ENCODE measurements at regions not wholly inside any gene's neighbourhood (a gene's known extent, or its start where the extent isn't known, plus 50 kb on each side); places are given as distances from the start of the nearest gene placed in this dataset.
"Not testable (repeated sequence)": the region's sequence is repeated elsewhere in the genome, so short reads cannot be mapped to it uniquely, and the experiment has no call there.

- Histone ChIP-seq H3K36me3 (ENCODE audit: insufficient read depth, low read length) (no peaks in the 10 kb centered on the region), H3K9me3 (ENCODE audit: insufficient read depth, low read length, severe bottlenecking) (no peaks in the 10 kb centered on the region), H2AFZ (ENCODE audit: low read depth, low read length) (no peak overlapping the region), H3K9ac (ENCODE audit: low read depth, low read length) (no peak overlapping the region), H3K79me2 (ENCODE audit: insufficient read depth, low read length) (no peaks in the 10 kb centered on the region), H3K27ac (ENCODE audit: low read length) (no peak overlapping the region), H3K4me1 (ENCODE audit: insufficient read depth, low read length) (no peaks in the 10 kb centered on the region), H4K20me1 (ENCODE audit: insufficient read depth, low read length) (no peaks in the 10 kb centered on the region), H3K27me3 (ENCODE audit: insufficient read depth, low read length, poor library complexity) (no peaks in the 10 kb centered on the region), H3K4me2 (ENCODE audit: insufficient read depth, low read length) (no peak overlapping the region), H3K4me3 (ENCODE audit: low read depth in 1 of 2, low read length in 2 of 2) (no peak overlapping the region)
- TF ChIP-seq, protein P1, sequence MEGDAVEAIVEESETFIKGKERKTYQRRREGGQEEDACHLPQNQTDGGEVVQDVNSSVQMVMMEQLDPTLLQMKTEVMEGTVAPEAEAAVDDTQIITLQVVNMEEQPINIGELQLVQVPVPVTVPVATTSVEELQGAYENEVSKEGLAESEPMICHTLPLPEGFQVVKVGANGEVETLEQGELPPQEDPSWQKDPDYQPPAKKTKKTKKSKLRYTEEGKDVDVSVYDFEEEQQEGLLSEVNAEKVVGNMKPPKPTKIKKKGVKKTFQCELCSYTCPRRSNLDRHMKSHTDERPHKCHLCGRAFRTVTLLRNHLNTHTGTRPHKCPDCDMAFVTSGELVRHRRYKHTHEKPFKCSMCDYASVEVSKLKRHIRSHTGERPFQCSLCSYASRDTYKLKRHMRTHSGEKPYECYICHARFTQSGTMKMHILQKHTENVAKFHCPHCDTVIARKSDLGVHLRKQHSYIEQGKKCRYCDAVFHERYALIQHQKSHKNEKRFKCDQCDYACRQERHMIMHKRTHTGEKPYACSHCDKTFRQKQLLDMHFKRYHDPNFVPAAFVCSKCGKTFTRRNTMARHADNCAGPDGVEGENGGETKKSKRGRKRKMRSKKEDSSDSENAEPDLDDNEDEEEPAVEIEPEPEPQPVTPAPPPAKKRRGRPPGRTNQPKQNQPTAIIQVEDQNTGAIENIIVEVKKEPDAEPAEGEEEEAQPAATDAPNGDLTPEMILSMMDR (IDR thresholded peaks at IDR 0.05; ENCODE audit: borderline replicate concordance, extremely low read depth, low read length, poor library complexity, severe bottlenecking), result no peak
- TF ChIP-seq EZH2 (IDR thresholded peaks at IDR 0.05; ENCODE audit: borderline replicate concordance, low read depth, low read length, severe bottlenecking), result no peak
- ATAC-seq (ENCODE audit: insufficient read depth, low read depth) (no peak), DNase-seq (no peak)
Measured at GRCh38 chr3:87435926-87436620, 159.7 kb upstream of the POU1F1 start.

GRCh38 chr3:87433445-87433844 is 157.1 kb upstream of the POU1F1 start:
- not testable (repeated sequence) for DNase-seq

DNA sequence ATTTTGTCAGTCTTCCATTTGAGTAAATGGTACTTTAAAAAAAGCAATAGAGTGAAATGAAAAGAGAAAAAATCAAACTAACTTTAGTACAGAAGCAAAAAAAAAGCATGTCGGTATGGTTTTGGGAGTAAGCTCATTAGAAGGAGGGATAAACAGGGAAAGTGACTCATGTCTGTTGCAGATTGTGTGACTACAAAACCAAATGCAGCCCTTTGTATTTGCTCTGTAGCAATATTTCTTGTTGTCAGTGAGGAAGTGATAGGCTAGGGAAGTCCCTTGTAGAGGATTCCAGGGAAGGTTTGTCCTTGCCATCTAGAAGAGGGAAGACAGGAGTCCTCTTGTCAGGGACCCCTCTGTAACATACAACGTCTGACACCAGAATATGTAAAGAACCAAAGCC is 150.5 kb upstream of the POU1F1 start:
- Histone ChIP-seq H3K4me1 (ENCODE audit: insufficient read depth, low read length) (no peaks in the 10 kb centered on the region), H3K27me3 (ENCODE audit: insufficient read depth, low read length, poor library complexity) (no peaks in the 10 kb centered on the region), H3K4me2 (ENCODE audit: insufficient read depth, low read length) (no peak overlapping the region), H3K27ac (ENCODE audit: low read length) (no peak overlapping the region), H4K20me1 (ENCODE audit: insufficient read depth, low read length) (no peaks in the 10 kb centered on the region), H3K4me3 (ENCODE audit: low read depth in 1 of 2, low read length in 2 of 2) (no peak overlapping the region), H3K79me2 (ENCODE audit: insufficient read depth, low read length) (no peaks in the 10 kb centered on the region), H3K36me3 (ENCODE audit: insufficient read depth, low read length) (no peaks in the 10 kb centered on the region), H2AFZ (ENCODE audit: low read depth, low read length) (no peak overlapping the region), H3K9me3 (ENCODE audit: insufficient read depth, low read length, severe bottlenecking) (no peaks in the 10 kb centered on the region), H3K9ac (ENCODE audit: low read depth, low read length) (no peak overlapping the region)
- TF ChIP-seq EZH2 (IDR thresholded peaks at IDR 0.05; ENCODE audit: borderline replicate concordance, low read depth, low read length, severe bottlenecking), result no peak
- TF ChIP-seq, protein P1 (IDR thresholded peaks at IDR 0.05; ENCODE audit: borderline replicate concordance, extremely low read depth, low read length, poor library complexity, severe bottlenecking), result no peak
- ATAC-seq (ENCODE audit: insufficient read depth, low read depth) (no peak), DNase-seq (no peak)

More at GRCh38 chr3:87433445-87433844, 157.1 kb upstream of the POU1F1 start:
- not testable (repeated sequence) for H2AFZ ChIP-seq (ENCODE audit: low read depth, low read length); H3K27me3 ChIP-seq (ENCODE audit: insufficient read depth, low read length, poor library complexity); H3K36me3 ChIP-seq (ENCODE audit: insufficient read depth, low read length); H3K4me2 ChIP-seq (ENCODE audit: insufficient read depth, low read length); H3K27ac ChIP-seq (ENCODE audit: low read length); H3K79me2 ChIP-seq (ENCODE audit: insufficient read depth, low read length); H3K9ac ChIP-seq (ENCODE audit: low read depth, low read length); H4K20me1 ChIP-seq (ENCODE audit: insufficient read depth, low read length); H3K9me3 ChIP-seq (ENCODE audit: insufficient read depth, low read length, severe bottlenecking); ATAC-seq (ENCODE audit: insufficient read depth, low read depth); H3K4me1 ChIP-seq (ENCODE audit: insufficient read depth, low read length); H3K4me3 ChIP-seq (ENCODE audit: low read depth in 1 of 2, low read length in 2 of 2)

DNA sequence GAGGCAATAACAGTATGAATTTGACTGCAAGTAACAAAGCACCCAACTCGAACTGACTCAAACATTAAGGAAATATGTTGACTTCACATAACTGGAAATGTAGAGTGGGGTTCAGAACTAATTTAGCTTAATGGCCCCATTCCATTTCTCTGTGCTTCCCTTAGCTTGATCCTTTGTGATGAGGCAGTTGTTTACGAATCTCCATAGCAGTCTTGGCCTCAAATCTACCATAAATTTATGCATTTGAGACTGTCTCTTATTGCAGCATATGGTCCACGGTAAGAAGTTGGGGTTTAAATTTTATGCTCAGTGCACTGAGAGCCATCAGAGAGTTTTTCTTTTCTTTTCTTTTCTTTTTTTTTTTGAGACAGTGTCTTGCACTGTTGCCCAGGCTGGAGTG is 148.7 kb upstream of the POU1F1 start:
- no peak overlapping the region for H3K27ac ChIP-seq (ENCODE audit: low read length)
- no peaks in the 10 kb centered on the region for H3K36me3 ChIP-seq (ENCODE audit: insufficient read depth, low read length)
- H3K9me3 ChIP-seq (ENCODE audit: insufficient read depth, low read length, severe bottlenecking), result no peaks in the 10 kb centered on the region
- TF ChIP-seq EZH2 (IDR thresholded peaks at IDR 0.05; ENCODE audit: borderline replicate concordance, low read depth, low read length, severe bottlenecking), result no peak
- TF ChIP-seq, protein P1 (IDR thresholded peaks at IDR 0.05; ENCODE audit: borderline replicate concordance, extremely low read depth, low read length, poor library complexity, severe bottlenecking), result no peak
- H2AFZ ChIP-seq (ENCODE audit: low read depth, low read length), result no peak overlapping the region
- H3K79me2 ChIP-seq (ENCODE audit: insufficient read depth, low read length), result no peaks in the 10 kb centered on the region
- H3K4me3 ChIP-seq (ENCODE audit: low read depth in 1 of 2, low read length in 2 of 2), result no peak overlapping the region
- H3K27me3 ChIP-seq (ENCODE audit: insufficient read depth, low read length, poor library complexity), result no peaks in the 10 kb centered on the region
- H3K9ac ChIP-seq (ENCODE audit: low read depth, low read length), result no peak overlapping the region
- ATAC-seq (ENCODE audit: insufficient read depth, low read depth) (no peak), DNase-seq (no peak)
- H3K4me2 ChIP-seq (ENCODE audit: insufficient read depth, low read length), result no peak overlapping the region
- no peaks in the 10 kb centered on the region for H3K4me1 ChIP-seq (ENCODE audit: insufficient read depth, low read length)
- no peaks in the 10 kb centered on the region for H4K20me1 ChIP-seq (ENCODE audit: insufficient read depth, low read length)

Data from DND-41 (cell line).